ENCODE measurements at regions not wholly inside any gene's neighbourhood (a gene's known extent, or its start where the extent isn't known, plus 50 kb on each side); places are given as distances from the start of the nearest gene placed in this dataset.

- H3K36me3 Mint-ChIP-seq, result peaks cover 3% of the 10 kb centered on the region
- H3K27ac Mint-ChIP-seq, result no peak overlapping the region
These were observed 134.5 kb upstream of the EXOC2 start for GRCh38 chr6:827431-827830.

GRCh38 chr6:819122-819521 lies 126.2 kb upstream of the EXOC2 start:
- Mint-ChIP-seq H3K27ac (no peak overlapping the region), H3K27me3 (peaks cover 20 to 37% of the 10 kb centered on the region in 2 donors), H3K4me3 (no peak overlapping the region), H3K4me1 (peaks cover 1 to 13% (median 7%) of the 10 kb centered on the region in 3 donors), H3K36me3 (no peaks in the 10 kb centered on the region), H3K9me3 (no peaks in the 10 kb centered on the region)
- DNase-seq (no peak), ATAC-seq (replicated peaks in 1 of 4) (no peak)
- H3K4me3 ChIP-seq (ENCODE audit: control insufficient read depth in 1 of 2, extremely low read depth in 1 of 2, low read length in 1 of 2), result no peak overlapping the region
- POLR2A ChIA-PET, result no interaction called here
- no peaks in the 10 kb centered on the region for H3K4me1 ChIP-seq (ENCODE audit: control insufficient read depth in 1 of 2, extremely low read depth in 1 of 2, insufficient read depth in 2 of 2, low read length in 2 of 2)
- no peak overlapping the region for H3K27ac ChIP-seq (ENCODE audit: low read length)
- no peaks in the 10 kb centered on the region for H3K9me3 ChIP-seq
- H3K36me3 ChIP-seq (ENCODE audit: control insufficient read depth in 2 of 2, extremely low read depth in 1 of 2, insufficient read depth in 1 of 2, low read length in 1 of 2), result no peaks in the 10 kb centered on the region
- CTCF ChIA-PET, result interaction anchor here in 1 of 2 donors (0.5 kb wide), 1 partner anchor 15 kb away, joined by 3 read pairs; no protein-coding TSS in a partner anchor
- peaks cover 2 to 5% of the 10 kb centered on the region in 2 experiments for H3K27me3 ChIP-seq (replicated peaks in 1 of 2; ENCODE audit: control insufficient read depth in 2 of 2, extremely low read depth in 1 of 2, insufficient read depth in 2 of 2, low read length in 1 of 2)
- 47% methylated on average over 3 of the region's 5 CpGs for WGBS (ENCODE audit: insufficient coverage)

More at GRCh38 chr6:827431-827830, 134.5 kb upstream of the EXOC2 start:
- H3K4me3 Mint-ChIP-seq, result no peak overlapping the region
- Histone ChIP-seq H3K4me1 (ENCODE audit: control insufficient read depth in 1 of 2, extremely low read depth in 1 of 2, insufficient read depth in 2 of 2, low read length in 2 of 2) (no peaks in the 10 kb centered on the region), H3K4me3 (ENCODE audit: control insufficient read depth in 1 of 2, extremely low read depth in 1 of 2, low read length in 1 of 2) (no peak overlapping the region), H3K9me3 (no peaks in the 10 kb centered on the region), H3K27me3 (replicated peaks in 1 of 2; ENCODE audit: control insufficient read depth in 2 of 2, extremely low read depth in 1 of 2, insufficient read depth in 2 of 2, low read length in 1 of 2) (peaks cover 0 to 5% of the 10 kb centered on the region in 2 experiments), H3K36me3 (ENCODE audit: control insufficient read depth in 2 of 2, extremely low read depth in 1 of 2, insufficient read depth in 1 of 2, low read length in 1 of 2) (no peaks in the 10 kb centered on the region), H3K27ac (ENCODE audit: low read length) (no peak overlapping the region)
- CTCF ChIA-PET, result no interaction called here
- ATAC-seq (replicated peaks in 1 of 4), result no peak
- peaks cover 5 to 23% (median 19%) of the 10 kb centered on the region in 3 donors for H3K9me3 Mint-ChIP-seq
- peaks cover 19 to 42% of the 10 kb centered on the region in 2 donors for H3K27me3 Mint-ChIP-seq
- H3K4me1 Mint-ChIP-seq, result no peaks in the 10 kb centered on the region
- WGBS (ENCODE audit: insufficient coverage), result no CpG with 5 or more reads among the region's 1 CpG
- POLR2A ChIA-PET, result no interaction called here
- no peak for DNase-seq

DNA sequence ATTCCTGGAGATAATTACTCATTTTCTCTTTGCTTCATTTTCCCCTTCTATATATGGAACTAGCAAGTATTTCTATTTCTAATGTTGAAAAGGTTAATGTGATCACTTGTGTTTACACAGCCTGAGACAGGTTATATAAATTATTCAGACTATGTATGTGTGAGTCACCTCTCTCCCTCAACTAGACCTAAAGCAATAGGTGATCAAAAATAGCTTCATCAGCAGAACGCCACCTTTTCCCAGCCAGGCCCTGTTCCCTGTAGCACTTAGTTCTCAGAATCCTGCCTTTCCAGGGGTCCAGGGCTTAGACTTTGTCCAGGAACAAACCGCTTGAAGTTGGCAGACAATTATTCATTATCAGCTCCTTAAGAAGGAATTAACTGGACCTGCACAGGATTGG lies 125.3 kb upstream of the EXOC2 start:
- POLR2A ChIA-PET, result no interaction called here
- H3K9me3 ChIP-seq, result no peaks in the 10 kb centered on the region
- H3K4me1 ChIP-seq (ENCODE audit: control insufficient read depth in 1 of 2, extremely low read depth in 1 of 2, insufficient read depth in 2 of 2, low read length in 2 of 2), result no peaks in the 10 kb centered on the region
- no peak overlapping the region for H3K27ac Mint-ChIP-seq
- H3K36me3 Mint-ChIP-seq, result no peaks in the 10 kb centered on the region
- no peak overlapping the region for H3K4me3 ChIP-seq (ENCODE audit: control insufficient read depth in 1 of 2, extremely low read depth in 1 of 2, low read length in 1 of 2)
- H3K27ac ChIP-seq (ENCODE audit: low read length), result no peak overlapping the region
- no peak for DNase-seq
- peaks cover 1 to 13% (median 7%) of the 10 kb centered on the region in 3 donors for H3K4me1 Mint-ChIP-seq
- H3K27me3 ChIP-seq (replicated peaks in 1 of 2; ENCODE audit: control insufficient read depth in 2 of 2, extremely low read depth in 1 of 2, insufficient read depth in 2 of 2, low read length in 1 of 2), result peaks cover 2 to 5% of the 10 kb centered on the region in 2 experiments
- CTCF ChIA-PET, result interaction anchor here in 1 of 2 donors (0.5 kb wide), 1 partner anchor 566 kb away, joined by 3 read pairs; no protein-coding TSS in a partner anchor
- no peak for ATAC-seq (replicated peaks in 1 of 4)
- no peaks in the 10 kb centered on the region for H3K36me3 ChIP-seq (ENCODE audit: control insufficient read depth in 2 of 2, extremely low read depth in 1 of 2, insufficient read depth in 1 of 2, low read length in 1 of 2)
- no peaks in the 10 kb centered on the region for H3K9me3 Mint-ChIP-seq
- H3K27me3 Mint-ChIP-seq, result peaks cover 20 to 37% of the 10 kb centered on the region in 2 donors
- no CpG with 5 or more reads among the region's 2 CpGs for WGBS (ENCODE audit: insufficient coverage)
- H3K4me3 Mint-ChIP-seq, result no peak overlapping the region

DNA sequence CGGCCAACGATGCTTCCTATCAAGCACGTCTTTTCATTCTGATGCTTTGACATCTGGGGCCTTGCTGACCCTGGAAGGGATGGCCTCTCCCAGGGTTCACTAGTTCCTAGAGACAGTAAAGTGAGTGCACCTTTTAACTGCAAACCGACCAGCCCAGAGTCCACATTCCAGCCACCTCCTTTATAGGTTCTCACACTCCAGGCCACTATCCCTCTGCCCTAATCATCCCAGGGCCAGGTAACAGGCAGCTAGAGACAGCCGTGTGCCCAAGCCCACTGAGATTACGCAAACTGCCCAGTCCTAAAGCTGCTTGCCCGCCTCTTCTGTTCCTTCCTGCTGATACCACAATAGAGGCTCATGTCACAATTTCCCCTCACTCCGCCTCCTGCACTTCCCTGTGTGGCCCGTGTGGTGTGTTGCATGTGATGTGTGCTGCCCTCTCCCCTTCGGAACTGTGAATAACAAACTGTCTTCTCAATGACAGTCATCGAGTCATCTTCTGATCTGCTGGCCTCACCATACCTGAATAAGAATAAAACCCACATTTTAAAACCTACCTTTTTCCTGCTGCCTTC lies 123.7 kb upstream of the EXOC2 start:
- ATAC-seq (replicated peaks in 1 of 4), result peak in 1 of 4 experiments; percentile 26
- Mint-ChIP-seq H3K36me3 (no peaks in the 10 kb centered on the region), H3K9me3 (no peaks in the 10 kb centered on the region), H3K4me3 (no peak overlapping the region), H3K4me1 (peaks cover 1 to 13% (median 7%) of the 10 kb centered on the region in 3 donors), H3K27me3 (peaks cover 16 to 28% of the 10 kb centered on the region in 2 donors), H3K27ac (no peak overlapping the region)
- ChIA-PET CTCF (no interaction called here), POLR2A (no interaction called here)
- Histone ChIP-seq H3K4me3 (ENCODE audit: control insufficient read depth in 1 of 2, extremely low read depth in 1 of 2, low read length in 1 of 2) (no peak overlapping the region), H3K27me3 (replicated peaks in 1 of 2; ENCODE audit: control insufficient read depth in 2 of 2, extremely low read depth in 1 of 2, insufficient read depth in 2 of 2, low read length in 1 of 2) (peaks cover 2% of the 10 kb centered on the region in 2 experiments), H3K27ac (ENCODE audit: low read length) (no peak overlapping the region), H3K4me1 (ENCODE audit: control insufficient read depth in 1 of 2, extremely low read depth in 1 of 2, insufficient read depth in 2 of 2, low read length in 2 of 2) (no peaks in the 10 kb centered on the region), H3K9me3 (no peaks in the 10 kb centered on the region), H3K36me3 (ENCODE audit: control insufficient read depth in 2 of 2, extremely low read depth in 1 of 2, insufficient read depth in 1 of 2, low read length in 1 of 2) (no peaks in the 10 kb centered on the region)
- WGBS (ENCODE audit: insufficient coverage), result 61% methylated on average over 3 of the region's 11 CpGs
- peak in 2 of 35 experiments; percentile 2 to 3 for DNase-seq

- 75% methylated on average over 1 of the region's 3 CpGs for WGBS (ENCODE audit: insufficient coverage)
- Mint-ChIP-seq H3K4me3 (no peak overlapping the region), H3K4me1 (peaks cover 1 to 13% (median 7%) of the 10 kb centered on the region in 3 donors), H3K27ac (no peak overlapping the region), H3K27me3 (peaks cover 16 to 23% of the 10 kb centered on the region in 2 donors), H3K9me3 (no peaks in the 10 kb centered on the region), H3K36me3 (no peaks in the 10 kb centered on the region)
- Histone ChIP-seq H3K27me3 (replicated peaks in 1 of 2; ENCODE audit: control insufficient read depth in 2 of 2, extremely low read depth in 1 of 2, insufficient read depth in 2 of 2, low read length in 1 of 2) (peaks cover 2% of the 10 kb centered on the region in 2 experiments), H3K4me3 (ENCODE audit: control insufficient read depth in 1 of 2, extremely low read depth in 1 of 2, low read length in 1 of 2) (no peak overlapping the region), H3K9me3 (no peaks in the 10 kb centered on the region), H3K27ac (ENCODE audit: low read length) (no peak overlapping the region), H3K36me3 (ENCODE audit: control insufficient read depth in 2 of 2, extremely low read depth in 1 of 2, insufficient read depth in 1 of 2, low read length in 1 of 2) (no peaks in the 10 kb centered on the region), H3K4me1 (ENCODE audit: control insufficient read depth in 1 of 2, extremely low read depth in 1 of 2, insufficient read depth in 2 of 2, low read length in 2 of 2) (no peaks in the 10 kb centered on the region)
- ChIA-PET CTCF (no interaction called here), POLR2A (no interaction called here)
- ATAC-seq (replicated peaks in 1 of 4), result no peak
- DNase-seq, result no peak
These were observed 122.4 kb upstream of the EXOC2 start for GRCh38 chr6:815348-815738.

- Mint-ChIP-seq H3K27ac (no peak overlapping the region), H3K9me3 (no peaks in the 10 kb centered on the region), H3K4me3 (no peak overlapping the region), H3K4me1 (peaks cover 1 to 13% (median 7%) of the 10 kb centered on the region in 3 donors), H3K27me3 (peaks cover 16 to 23% of the 10 kb centered on the region in 2 donors), H3K36me3 (no peaks in the 10 kb centered on the region)
- CTCF ChIA-PET, result no interaction called here
- DNase-seq (no peak), ATAC-seq (replicated peaks in 1 of 4) (no peak)
- no peaks in the 10 kb centered on the region for H3K36me3 ChIP-seq (ENCODE audit: control insufficient read depth in 2 of 2, extremely low read depth in 1 of 2, insufficient read depth in 1 of 2, low read length in 1 of 2)
- no peaks in the 10 kb centered on the region for H3K9me3 ChIP-seq
- POLR2A ChIA-PET, result interaction anchor here (0.6 to 0.7 kb wide), 2 partner anchors 184 to 384 kb away, joined by 3 to 6 read pairs; no protein-coding TSS in a partner anchor
- H3K27ac ChIP-seq (ENCODE audit: low read length), result no peak overlapping the region
- H3K4me3 ChIP-seq (ENCODE audit: control insufficient read depth in 1 of 2, extremely low read depth in 1 of 2, low read length in 1 of 2), result no peak overlapping the region
- WGBS (ENCODE audit: insufficient coverage), result 70% methylated on average over 10 of the region's 14 CpGs
- H3K27me3 ChIP-seq (replicated peaks in 1 of 2; ENCODE audit: control insufficient read depth in 2 of 2, extremely low read depth in 1 of 2, insufficient read depth in 2 of 2, low read length in 1 of 2), result peaks cover 2 to 4% of the 10 kb centered on the region in 2 experiments
- no peaks in the 10 kb centered on the region for H3K4me1 ChIP-seq (ENCODE audit: control insufficient read depth in 1 of 2, extremely low read depth in 1 of 2, insufficient read depth in 2 of 2, low read length in 2 of 2)
These were observed 121.7 kb upstream of the EXOC2 start for GRCh38 chr6:814378-815347.
